HepG2 (cell line): ENCODE measurements at regions not wholly inside any gene's neighbourhood (a gene's known extent, or its start where the extent isn't known, plus 50 kb on each side); places are given as distances from the start of the nearest gene placed in this dataset.

ENCODE experiments used
- ATAC-seq: fragments of 200-7000 bp; cut with Tn5 transposase; 3 replicates; pipeline ENCODE4 v1.9.1; 2020; ENCODE audit warnings: mild to moderate bottlenecking, moderate library complexity
- BruUV-seq: library from RNA; stranded (reverse); fragments of 400-500 nt; replicated peaks from 2 replicates; lab custom pipeline; 2021; lab: Mats Ljungman, UMichigan
- CTCF ChIA-PET: fragments of 300-600 bp; formaldehyde crosslinking; extraction: SDS; loops from one replicate; lab custom pipeline; 2021; ENCODE audit warnings: low total read pairs, inconsistent platforms, low intra/inter-chr PET ratio; lab: Yijun Ruan, JAX
- POLR2A ChIA-PET: fragments of 350-600 bp; sonication (Branson Sonifier 250); formaldehyde crosslinking; loops from one replicate; lab custom pipeline; 2020; ENCODE audit warnings: antibody characterized with exemption, inconsistent platforms; lab: Yijun Ruan, JAX
- DNase-seq: peaks from one replicate; pipeline ENCODE4 v3.0.0-alpha.2; 2015; ENCODE audit warnings: low spot score
- FAIRE-seq: peaks from 3 replicates; lab custom pipeline; 2011; peaks lifted over from hg19 to GRCh38; lab: Jason Lieb, UNC
- H2AFZ ChIP-seq: one replicate; pipeline ENCODE4 v1.6.1; 2011; ENCODE audit warnings: low read length, inconsistent platforms
- H3K27ac ChIP-seq: fragments of 300-600 bp; 3 replicates; pipeline ENCODE4 v1.8.0; 2011; ENCODE audit warnings: mixed run types, mild to moderate bottlenecking, mixed read lengths, low read length, inconsistent platforms; ENCODE audit not compliant: insufficient read depth; ENCODE audit errors: extremely low read length
- H3K27me3 ChIP-seq, 2 experiments: fragments of 200-600 bp in 1 of 2; 2 replicates in 1 of 2; 3 replicates in 1 of 2; pipeline versions ENCODE4 v1.6.0 to v1.8.0; 2011; ENCODE audit warnings: low read length in 2 of 2, mild to moderate bottlenecking in 2 of 2, moderate library complexity in 2 of 2, inconsistent platforms in 1 of 2; ENCODE audit not compliant: insufficient read depth in 2 of 2, control insufficient read depth in 1 of 2
- H3K36me3 ChIP-seq, 2 experiments: fragments of 200-600 bp in 1 of 2; replicated peaks in 1 of 2; 2 replicates in 1 of 2; 3 replicates in 1 of 2; pipeline versions ENCODE4 v1.5.1 to v1.8.0; 2011; ENCODE audit warnings: low read length in 2 of 2, inconsistent platforms in 1 of 2; ENCODE audit not compliant: insufficient read depth in 2 of 2, control insufficient read depth in 1 of 2
- H3K4me1 ChIP-seq: 2 replicates; pipeline ENCODE4 v1.5.1; 2012; ENCODE audit warnings: low read length, inconsistent platforms; ENCODE audit not compliant: insufficient read depth
- H3K4me2 ChIP-seq: 2 replicates; pipeline ENCODE4 v1.6.0; 2011; ENCODE audit warnings: low read depth, low read length, inconsistent platforms
- H3K4me3 ChIP-seq, 3 experiments: fragments of 200-600 bp in 1 of 3; sonication (generic), shearing (Covaris generic) in 1 of 3; replicated peaks in 1 of 3; 2 replicates each; pipeline ENCODE4 v1.5.1; 2011 to 2016; ENCODE audit warnings: low read length in 3 of 3, inconsistent platforms in 2 of 3, low read depth in 2 of 3, mild to moderate bottlenecking in 2 of 3, control low read depth in 1 of 3, mixed read lengths in 1 of 3; ENCODE audit not compliant: insufficient read depth in 1 of 3
- H3K79me2 ChIP-seq: one replicate; pipeline ENCODE4 v1.6.1; 2011; ENCODE audit warnings: low read length, inconsistent platforms; ENCODE audit not compliant: insufficient read depth
- H3K9ac ChIP-seq: 2 replicates; pipeline ENCODE4 v1.6.0; 2011; ENCODE audit warnings: mild to moderate bottlenecking, low read depth, low read length, inconsistent platforms; ENCODE audit not compliant: insufficient read depth
- H3K9me3 ChIP-seq: 2 replicates; pipeline ENCODE4 v1.5.1; 2012; ENCODE audit warnings: mild to moderate bottlenecking, low read length
- H4K20me1 ChIP-seq: 2 replicates; pipeline ENCODE4 v1.6.0; 2011; ENCODE audit warnings: inconsistent platforms, mild to moderate bottlenecking, low read length, moderate library complexity; ENCODE audit not compliant: insufficient read depth
- EP300 ChIP-seq, 3 experiments: sonication (generic) in 1 of 3; formaldehyde crosslinking in 1 of 3; IDR thresholded peaks; 2 replicates each; pipeline versions ENCODE4 v1.5.1 to v1.6.1; 2011 to 2020; ENCODE audit warnings: low read depth in 2 of 3, low read length in 2 of 3, borderline replicate concordance in 1 of 3, improper control_type of control experiment in 1 of 3, mild to moderate bottlenecking in 1 of 3, missing genetic modification reagents in 1 of 3, moderate library complexity in 1 of 3
- HMGA1 ChIP-seq: sonication (generic); formaldehyde crosslinking; conservative IDR thresholded peaks from 2 replicates; pipeline ENCODE4 v1.4.0; 2020; ENCODE audit warnings: missing genetic modification reagents
- MAF1 ChIP-seq: sonication (generic); formaldehyde crosslinking; IDR thresholded peaks from 2 replicates; pipeline ENCODE4 v1.5.0; 2020; ENCODE audit warnings: missing genetic modification reagents, borderline replicate concordance
- MXD4 ChIP-seq: IDR thresholded peaks from 2 replicates; pipeline ENCODE4 v1.6.1; 2016; ENCODE audit warnings: mild to moderate bottlenecking, missing biosample characterization, missing genetic modification reagents
- ZNF724P ChIP-seq: sonication (generic); formaldehyde crosslinking; IDR thresholded peaks from 2 replicates; pipeline ENCODE4 v1.8.0; 2022; ENCODE audit warnings: missing genetic modification reagents, borderline replicate concordance
- ZNF768 ChIP-seq: sonication (generic); formaldehyde crosslinking; IDR thresholded peaks from 2 replicates; pipeline ENCODE4 v1.4.0; 2020; ENCODE audit warnings: missing genetic modification reagents
- WGBS: methylation state at CpG from one replicate; pipeline ENCODE4 v1.1.6; 2017; ENCODE audit warnings: low lambda C conversion rate; 5-methylcytosine and 5-hydroxymethylcytosine counted together
- in situ Hi-C: cut with HindIII; loops from 2 replicates; pipeline ENCODE4 v1.10.0; 2017; ENCODE audit warnings: low pct_unique_long_range_greater_than_20kb; ENCODE audit not compliant: extremely low pct_ligation_motif_present
- intact Hi-C: fragments of 100-400 bp; cut with micrococcal nuclease; formaldehyde crosslinking; loops from one replicate; pipeline ENCODE4 v1.10.0; 2022; ENCODE audit not compliant: unreplicated experiment
- TF ChIP-seq, protein P1 (sequence below): sonication (generic); formaldehyde crosslinking; IDR thresholded peaks from 2 replicates; pipeline ENCODE4 v1.8.1; 2023; ENCODE audit warnings: missing genetic modification reagents, mild to moderate bottlenecking, borderline replicate concordance

DNA sequence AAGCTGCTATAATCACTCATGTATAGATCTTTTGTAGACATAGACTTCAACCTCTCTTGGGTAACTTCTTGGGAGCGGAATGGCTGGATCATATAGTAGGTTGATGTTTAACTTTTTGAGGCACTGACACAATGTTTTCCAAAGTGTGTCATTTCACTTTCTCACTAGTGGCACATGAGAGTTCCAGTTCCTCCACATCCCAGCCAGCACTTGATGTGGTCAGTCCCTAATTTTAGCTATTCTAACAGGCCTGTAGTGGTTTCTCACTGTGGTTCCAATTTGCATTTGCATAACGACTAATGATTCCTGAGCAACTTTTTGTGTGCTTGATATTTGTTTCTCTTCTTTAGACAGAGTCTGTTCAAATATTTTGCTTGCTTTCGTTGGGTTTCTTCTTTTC lies 221.3 kb downstream of the DLL1 start:
- TF ChIP-seq MXD4 (CRISPR knock-in tag) = no peak
- H3K9me3 ChIP-seq = peaks cover 6% of the 10 kb centered on the region; the same call in 1 of the 2 replicates
- BruUV-seq = no TSS peak

DNA sequence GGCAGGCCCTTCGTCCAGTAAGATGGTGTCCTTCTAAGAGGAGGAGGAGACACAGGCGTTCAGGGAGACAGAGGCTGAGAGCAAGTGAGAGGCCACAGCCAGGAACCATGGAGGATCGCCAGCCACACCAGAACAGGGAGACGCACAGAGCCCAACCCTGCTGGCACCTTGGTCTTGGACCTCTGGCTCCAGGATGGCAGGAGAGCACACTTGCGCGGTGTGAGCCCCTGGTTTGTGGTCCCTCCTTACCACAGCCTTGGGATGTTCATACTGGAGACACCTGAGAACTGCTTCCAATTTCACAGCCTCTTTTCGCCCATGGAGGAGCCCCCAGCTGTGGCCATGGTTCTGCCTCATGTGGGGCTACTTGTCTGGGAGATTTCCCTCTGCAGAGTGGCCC lies 222.4 kb downstream of the DLL1 start:
- no peak overlapping the region for H3K9ac ChIP-seq
- no peaks in the 10 kb centered on the region for H4K20me1 ChIP-seq
- TF ChIP-seq ZNF768 (no peak), MAF1 (CRISPR knock-in tag) (no peak), EP300 (IDR thresholded peaks at IDR 0.05; ENCODE audit: low read depth in 2 of 2, low read length in 2 of 2) (no peak), EP300 (CRISPR knock-in tag; IDR thresholded peaks at IDR 0.05; ENCODE audit: borderline replicate concordance) (no peak), HMGA1 (no peak), ZNF724P (CRISPR knock-in tag) (no peak)
- TF ChIP-seq, protein P1, sequence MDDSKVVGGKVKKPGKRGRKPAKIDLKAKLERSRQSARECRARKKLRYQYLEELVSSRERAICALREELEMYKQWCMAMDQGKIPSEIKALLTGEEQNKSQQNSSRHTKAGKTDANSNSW = no peak
- no peak overlapping the region for H2AFZ ChIP-seq
- BruUV-seq = no TSS peak
- CTCF ChIA-PET = no interaction called here
- H3K27me3 ChIP-seq = peaks cover 6 to 20% of the 10 kb centered on the region in 2 experiments; a peak in 3 of 5 replicates
- POLR2A ChIA-PET = no interaction called here
- no peak for DNase-seq
- in situ Hi-C loops (no loop called here), intact Hi-C loops (no loop called here)
- WGBS = 34% methylated on average over 7 of the region's 7 CpGs
- H3K4me3 ChIP-seq = no peak overlapping the region
- H3K36me3 ChIP-seq = no peaks in the 10 kb centered on the region
- no peak for FAIRE-seq
- H3K4me1 ChIP-seq = no peaks in the 10 kb centered on the region
- H3K9me3 ChIP-seq = peaks cover 6% of the 10 kb centered on the region; the same call in 1 of the 2 replicates
- H3K4me2 ChIP-seq = no peak overlapping the region
- no peak overlapping the region for H3K27ac ChIP-seq
- H3K79me2 ChIP-seq = no peaks in the 10 kb centered on the region
- no peak for ATAC-seq

More for the DNA sequence above, 221.3 kb downstream of the DLL1 start:
- H3K4me1 ChIP-seq = no peaks in the 10 kb centered on the region
- H3K79me2 ChIP-seq = no peaks in the 10 kb centered on the region
- intact Hi-C loops = no loop called here
- H3K4me2 ChIP-seq = no peak overlapping the region
- H2AFZ ChIP-seq = no peak overlapping the region
- H3K27me3 ChIP-seq = peaks cover 9 to 25% of the 10 kb centered on the region in 2 experiments; a peak in 3 of 5 replicates
- CTCF ChIA-PET = no interaction called here
- POLR2A ChIA-PET = no interaction called here
- WGBS = 3% methylated on average over 3 of the region's 3 CpGs
- no peak overlapping the region for H3K27ac ChIP-seq
- FAIRE-seq = no peak
- H4K20me1 ChIP-seq = no peaks in the 10 kb centered on the region
- H3K36me3 ChIP-seq = no peaks in the 10 kb centered on the region
- DNase-seq = no peak
- in situ Hi-C loops = no loop called here
- no peak overlapping the region for H3K4me3 ChIP-seq
- ATAC-seq = no peak
- no peak overlapping the region for H3K9ac ChIP-seq
